K562 (cell line): ENCODE measurements at regions not wholly inside any gene's neighbourhood (a gene's known extent, or its start where the extent isn't known, plus 50 kb on each side); places are given as distances from the start of the nearest gene placed in this dataset.

Experiments used
- ATAC-seq: fragments of 200-7000 bp; cut with Tn5 transposase; 3 replicates; pipeline ENCODE4 v1.9.1; 2020; ENCODE audit warnings: moderate library complexity
- BruUV-seq: library from RNA; stranded (reverse); fragments of 400-500 nt; replicated peaks from 2 replicates; lab custom pipeline; 2021; lab: Mats Ljungman, UMichigan
- CTCF ChIA-PET: fragments of 300-600 bp; formaldehyde crosslinking; extraction: SDS; loops from one replicate; lab custom pipeline; 2021; ENCODE audit warnings: low intra/inter-chr PET ratio; lab: Yijun Ruan, JAX
- POLR2A ChIA-PET: fragments of 300-600, 350-650 bp; sonication (Branson Sonifier 250); formaldehyde crosslinking; extraction: SDS; loops from one replicate; lab custom pipeline; 2021; ENCODE audit warnings: antibody characterized with exemption, inconsistent platforms; lab: Yijun Ruan, JAX
- DNase-seq, 4 experiments: peaks; one replicate each; pipeline versions ENCODE4 v3.0.0 to v3.0.0-alpha.2; 2011 to 2018; ENCODE audit warnings: low spot score in 3 of 4, mixed read lengths in 3 of 4; ENCODE audit errors: extremely low read depth in 1 of 4
- FAIRE-seq: peaks from 2 replicates; lab custom pipeline; 2011; peaks lifted over from hg19 to GRCh38; lab: Jason Lieb, UNC
- H2AFZ ChIP-seq: 2 replicates; pipeline ENCODE4 v1.6.0; 2011; ENCODE audit warnings: low read depth, low read length, control low read depth, inconsistent platforms
- H3K27ac ChIP-seq: fragments of 200-600 bp; 3 replicates; pipeline ENCODE4 v1.8.0; 2011; ENCODE audit warnings: low read depth, mild to moderate bottlenecking, control low read depth, inconsistent platforms, low read length, moderate library complexity, mixed read lengths; ENCODE audit errors: extremely low read depth
- H3K27me3 ChIP-seq, 2 experiments: fragments of 300-600 bp in 1 of 2; 2 replicates in 1 of 2; 3 replicates in 1 of 2; pipeline versions ENCODE4 v1.6.0 to v1.8.0; 2011; ENCODE audit warnings: inconsistent platforms in 2 of 2, low read length in 2 of 2, mild to moderate bottlenecking in 1 of 2, mixed read lengths in 1 of 2, moderate library complexity in 1 of 2; ENCODE audit not compliant: control insufficient read depth in 2 of 2, insufficient read depth in 2 of 2
- H3K36me3 ChIP-seq: fragments of 300-600 bp; 3 replicates; pipeline ENCODE4 v1.8.0; 2011; ENCODE audit warnings: mild to moderate bottlenecking, low read length, inconsistent platforms; ENCODE audit not compliant: control insufficient read depth, insufficient read depth
- H3K4me1 ChIP-seq, 2 experiments: fragments of 200-600 bp in 1 of 2; replicated peaks in 1 of 2; 2 replicates in 1 of 2; 3 replicates in 1 of 2; pipeline versions ENCODE4 v1.5.1 to v1.8.0; 2011; ENCODE audit warnings: inconsistent platforms in 2 of 2, low read length in 2 of 2, mild to moderate bottlenecking in 1 of 2, mixed read lengths in 1 of 2, moderate library complexity in 1 of 2; ENCODE audit not compliant: control insufficient read depth in 2 of 2, insufficient read depth in 2 of 2
- H3K4me2 ChIP-seq: 2 replicates; pipeline ENCODE4 v1.6.1; 2011; ENCODE audit warnings: low read length, control low read depth, inconsistent platforms, mixed read lengths; ENCODE audit not compliant: insufficient read depth
- H3K4me3 ChIP-seq: fragments of 200-600 bp; sonication (generic), shearing (Covaris generic); 2 replicates; pipeline ENCODE4 v1.5.1; 2016; ENCODE audit warnings: control low read depth, inconsistent platforms
- H3K79me2 ChIP-seq: fragments of 200-600 bp; 3 replicates; pipeline ENCODE4 v1.8.0; 2011; ENCODE audit warnings: low read length, inconsistent platforms; ENCODE audit not compliant: control insufficient read depth, insufficient read depth
- H3K9ac ChIP-seq, 2 experiments: 2 replicates each; pipeline versions ENCODE4 v1.6.0 to v1.6.1; 2011; ENCODE audit warnings: low read depth in 2 of 2, low read length in 2 of 2, control low read depth in 1 of 2, inconsistent platforms in 1 of 2, mild to moderate bottlenecking in 1 of 2, mixed read lengths in 1 of 2; ENCODE audit not compliant: insufficient read depth in 1 of 2
- H3K9me1 ChIP-seq: one replicate; pipeline ENCODE4 v1.6.0; 2011; ENCODE audit warnings: inconsistent platforms, mild to moderate bottlenecking, low read length, moderate library complexity; ENCODE audit not compliant: control insufficient read depth, insufficient read depth
- H3K9me3 ChIP-seq: replicated peaks from 2 replicates; pipeline ENCODE4 v1.5.1; 2011; ENCODE audit warnings: low read depth, low read length, inconsistent platforms; ENCODE audit not compliant: control insufficient read depth, insufficient read depth
- H4K20me1 ChIP-seq: replicated peaks from 2 replicates; pipeline ENCODE4 v1.6.1; 2011; ENCODE audit warnings: low read length, inconsistent platforms, mixed read lengths; ENCODE audit not compliant: control insufficient read depth, insufficient read depth
- ETS2 ChIP-seq: IDR thresholded peaks from 2 replicates; pipeline ENCODE4 v1.6.1; 2016; ENCODE audit warnings: borderline replicate concordance, missing genetic modification characterization, mild to moderate bottlenecking, moderate library complexity, missing compliant biosample characterization; ENCODE audit not compliant: poor library complexity, severe bottlenecking
- FOXM1 ChIP-seq, 2 experiments: fragments of 450-650 bp in 1 of 2; sonication (generic) in 1 of 2; formaldehyde crosslinking in 1 of 2; IDR thresholded peaks; 2 replicates each; pipeline versions ENCODE4 v1.6.1 to v1.9.0; 2017 to 2022; ENCODE audit warnings: low read depth in 2 of 2, mild to moderate bottlenecking in 2 of 2, missing genetic modification reagents in 1 of 2, moderate library complexity in 1 of 2
- HDAC3 ChIP-seq: fragments of 450-650 bp; IDR thresholded peaks from 2 replicates; pipeline ENCODE4 v1.6.1; 2018; ENCODE audit warnings: borderline replicate concordance, mild to moderate bottlenecking, moderate library complexity; ENCODE audit not compliant: partially characterized antibody
- MTA2 ChIP-seq: fragments of 450-650 bp; IDR thresholded peaks from 2 replicates; pipeline ENCODE4 v1.6.1; 2016; ENCODE audit warnings: low read depth
- POLR3G ChIP-seq: IDR thresholded peaks from 2 replicates; pipeline ENCODE4 v1.6.1; 2011; ENCODE audit not compliant: insufficient read length, insufficient replicate concordance; ENCODE audit errors: extremely low read depth
- SIN3A ChIP-seq, 2 experiments: fragments of 150-350 bp in 1 of 2; IDR thresholded peaks; 2 replicates each; pipeline ENCODE4 v1.6.1; 2011 to 2016; ENCODE audit warnings: borderline replicate concordance in 2 of 2, low read depth in 2 of 2, low read length in 2 of 2, mild to moderate bottlenecking in 2 of 2, moderate library complexity in 2 of 2; ENCODE audit not compliant: control insufficient read depth in 1 of 2
- SMARCB1 ChIP-seq: IDR thresholded peaks from 2 replicates; pipeline ENCODE4 v1.6.1; 2011; ENCODE audit warnings: improper control_type of control experiment, low read depth; ENCODE audit not compliant: insufficient read length
- ZFP36 ChIP-seq: fragments of 150-350 bp; IDR thresholded peaks from 2 replicates; pipeline ENCODE4 v1.6.1; 2018; ENCODE audit warnings: low read length, low read depth; ENCODE audit not compliant: partially characterized antibody
- ZNF174 ChIP-seq: fragments of 250-450 bp; sonication (Bioruptor Pico); IDR thresholded peaks from 2 replicates; pipeline ENCODE4 v1.4.0; 2020; ENCODE audit warnings: mild to moderate bottlenecking
- ZNF780A ChIP-seq: fragments of 250-450 bp; sonication (Bioruptor Pico); IDR thresholded peaks from 2 replicates; pipeline ENCODE4 v1.5.0; 2021; ENCODE audit warnings: mild to moderate bottlenecking
- ZZZ3 ChIP-seq: fragments of 450-650 bp; IDR thresholded peaks from 2 replicates; pipeline ENCODE4 v1.6.1; 2016; ENCODE audit warnings: antibody characterized with exemption, mild to moderate bottlenecking, moderate library complexity
- WGBS: fragments of 100-300 bp; shearing (Covaris generic); methylation state at CpG from one replicate; pipeline ENCODE4 v1.1.6; 2016; ENCODE audit warnings: low coverage, mixed read lengths; ENCODE audit not compliant: insufficient coverage; ENCODE audit errors: missing lambda C conversion rate; 5-methylcytosine and 5-hydroxymethylcytosine counted together
- in situ Hi-C: fragments of 300-500 bp; cut with MboI; formaldehyde crosslinking; loops from 4 replicates; pipeline ENCODE4 v1.15.0; 2018; ENCODE audit warnings: inconsistent platforms, mixed read lengths
- intact Hi-C: fragments of 100-400 bp; cut with micrococcal nuclease; formaldehyde crosslinking; loops from 2 replicates; pipeline ENCODE4 v1.14.2; 2022
- TF ChIP-seq, protein P1 (sequence below): fragments of 250-450 bp; sonication (Bioruptor Pico); IDR thresholded peaks from 2 replicates; pipeline ENCODE4 v1.4.0; 2020
- TF ChIP-seq, protein P2 (sequence below), 3 experiments: fragments of 200-800 bp in 1 of 3; sonication (Bioruptor generic) in 1 of 3; sonication (generic) in 1 of 3; formaldehyde crosslinking in 1 of 3; IDR thresholded peaks; 2 replicates each; pipeline versions ENCODE4 v1.6.1 to v1.8.0; 2016 to 2022; ENCODE audit warnings: mild to moderate bottlenecking in 2 of 3, missing compliant biosample characterization in 2 of 3, missing genetic modification characterization in 2 of 3, missing genetic modification reagents in 1 of 3
- TF ChIP-seq, protein P3 (sequence below): fragments of 250-450 bp; sonication (Bioruptor Pico); IDR thresholded peaks from 2 replicates; pipeline ENCODE4 v1.8.0; 2022; ENCODE audit warnings: moderate library complexity, mild to moderate bottlenecking, inconsistent platforms
- TF ChIP-seq, protein P4 (sequence below): fragments of 450-650 bp; IDR thresholded peaks from 2 replicates; pipeline ENCODE4 v1.6.1; 2016; ENCODE audit warnings: antibody characterized with exemption

DNA sequence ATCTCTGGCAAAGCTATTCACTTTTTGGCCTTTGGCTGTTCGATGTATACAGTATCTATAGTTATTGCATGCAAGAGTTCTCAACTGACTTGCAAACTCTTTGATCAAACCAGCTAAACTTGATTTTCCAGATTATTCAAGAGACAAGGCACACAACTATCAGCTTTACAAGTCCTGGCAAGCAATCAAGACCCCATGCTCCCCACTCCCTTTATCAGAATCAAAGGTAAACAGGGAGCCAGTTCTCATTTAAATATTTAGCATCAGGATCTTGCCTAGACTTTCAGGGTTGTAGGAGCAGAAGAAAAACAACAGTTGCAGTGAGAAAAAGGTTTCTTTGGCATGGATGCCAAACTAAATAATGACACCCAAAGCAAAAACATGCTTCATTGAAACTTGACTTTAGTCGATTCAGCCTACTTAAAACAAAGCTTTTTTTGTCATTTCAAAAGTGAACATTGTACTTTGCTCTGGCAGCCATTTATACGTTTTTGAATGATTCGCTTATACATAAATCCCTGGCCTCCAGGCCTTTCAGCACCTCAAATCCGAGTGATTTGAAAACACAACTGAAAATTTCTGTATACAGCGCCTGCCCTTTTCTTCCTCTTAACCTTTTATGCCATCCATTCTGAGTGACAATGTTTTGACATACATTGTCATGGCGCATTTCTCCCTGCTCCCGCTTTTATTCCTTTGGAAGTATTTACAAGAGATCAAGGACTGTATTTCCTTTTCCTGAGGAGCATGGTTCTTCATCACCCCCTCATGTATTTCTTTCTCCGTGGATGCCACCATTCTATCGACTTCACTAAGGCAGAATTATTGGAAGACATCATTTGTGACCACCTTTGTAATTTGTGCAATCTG, 340.8 kb downstream of the KLF5 start:
- H3K36me3 ChIP-seq: no peaks in the 10 kb centered on the region
- ChIA-PET POLR2A (no interaction called here), CTCF (no interaction called here)
- H3K9ac ChIP-seq: no peak overlapping the region
- H3K27ac ChIP-seq: no peak overlapping the region
- no peak overlapping the region for H3K4me3 ChIP-seq
- FAIRE-seq (no peak), ATAC-seq (no peak), DNase-seq (no peak)
- no peaks in the 10 kb centered on the region for H3K27me3 ChIP-seq
- no peak overlapping the region for H2AFZ ChIP-seq
- no peak overlapping the region for H3K4me2 ChIP-seq
- BruUV-seq: no TSS peak
- H3K4me1 ChIP-seq: no peaks in the 10 kb centered on the region
- in situ Hi-C loops: loop anchor here (25.0 kb wide), 1 partner anchor 587 kb away; no protein-coding TSS in a partner anchor
- no peaks in the 10 kb centered on the region for H4K20me1 ChIP-seq
- 0% methylated on average over 9 of the region's 10 CpGs for WGBS
- intact Hi-C loops: no loop called here
- H3K9me3 ChIP-seq: no peaks in the 10 kb centered on the region
- no peaks in the 10 kb centered on the region for H3K79me2 ChIP-seq
- no peaks in the 10 kb centered on the region for H3K9me1 ChIP-seq
- TF ChIP-seq FOXM1 (IDR thresholded peaks at IDR 0.05; ENCODE audit: low read depth) (no peak), FOXM1 (CRISPR knock-in tag; IDR thresholded peaks at IDR 0.05; ENCODE audit: low read depth) (no peak), ZZZ3 (no peak), SMARCB1 (no peak), MTA2 (no peak), SIN3A (IDR thresholded peaks at IDR 0.05; ENCODE audit: borderline replicate concordance in 2 of 2, control insufficient read depth in 1 of 2, low read depth in 2 of 2, low read length in 2 of 2) (no peak), ZFP36 (no peak), POLR3G (no peak), HDAC3 (no peak), ETS2 (tag) (no peak), ZNF174 (CRISPR knock-in tag) (no peak), ZNF780A (no peak)
- TF ChIP-seq, protein P1, sequence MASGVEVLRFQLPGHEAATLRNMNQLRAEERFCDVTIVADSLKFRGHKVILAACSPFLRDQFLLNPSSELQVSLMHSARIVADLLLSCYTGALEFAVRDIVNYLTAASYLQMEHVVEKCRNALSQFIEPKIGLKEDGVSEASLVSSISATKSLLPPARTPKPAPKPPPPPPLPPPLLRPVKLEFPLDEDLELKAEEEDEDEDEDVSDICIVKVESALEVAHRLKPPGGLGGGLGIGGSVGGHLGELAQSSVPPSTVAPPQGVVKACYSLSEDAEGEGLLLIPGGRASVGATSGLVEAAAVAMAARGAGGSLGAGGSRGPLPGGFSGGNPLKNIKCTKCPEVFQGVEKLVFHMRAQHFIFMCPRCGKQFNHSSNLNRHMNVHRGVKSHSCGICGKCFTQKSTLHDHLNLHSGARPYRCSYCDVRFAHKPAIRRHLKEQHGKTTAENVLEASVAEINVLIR (CRISPR knock-in tag): no peak
- TF ChIP-seq, protein P2, sequence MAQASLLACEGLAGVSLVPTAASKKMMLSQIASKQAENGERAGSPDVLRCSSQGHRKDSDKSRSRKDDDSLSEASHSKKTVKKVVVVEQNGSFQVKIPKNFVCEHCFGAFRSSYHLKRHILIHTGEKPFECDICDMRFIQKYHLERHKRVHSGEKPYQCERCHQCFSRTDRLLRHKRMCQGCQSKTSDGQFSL (CRISPR knock-in tag; IDR thresholded peaks at IDR 0.05): no peak
- TF ChIP-seq, protein P2 (tag; IDR thresholded peaks at IDR 0.05): no peak
- TF ChIP-seq, protein P3, sequence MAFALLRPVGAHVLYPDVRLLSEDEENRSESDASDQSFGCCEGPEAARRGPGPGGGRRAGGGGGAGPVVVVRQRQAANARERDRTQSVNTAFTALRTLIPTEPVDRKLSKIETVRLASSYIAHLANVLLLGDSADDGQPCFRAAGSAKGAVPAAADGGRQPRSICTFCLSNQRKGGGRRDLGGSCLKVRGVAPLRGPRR: no peak
- TF ChIP-seq, protein P4, sequence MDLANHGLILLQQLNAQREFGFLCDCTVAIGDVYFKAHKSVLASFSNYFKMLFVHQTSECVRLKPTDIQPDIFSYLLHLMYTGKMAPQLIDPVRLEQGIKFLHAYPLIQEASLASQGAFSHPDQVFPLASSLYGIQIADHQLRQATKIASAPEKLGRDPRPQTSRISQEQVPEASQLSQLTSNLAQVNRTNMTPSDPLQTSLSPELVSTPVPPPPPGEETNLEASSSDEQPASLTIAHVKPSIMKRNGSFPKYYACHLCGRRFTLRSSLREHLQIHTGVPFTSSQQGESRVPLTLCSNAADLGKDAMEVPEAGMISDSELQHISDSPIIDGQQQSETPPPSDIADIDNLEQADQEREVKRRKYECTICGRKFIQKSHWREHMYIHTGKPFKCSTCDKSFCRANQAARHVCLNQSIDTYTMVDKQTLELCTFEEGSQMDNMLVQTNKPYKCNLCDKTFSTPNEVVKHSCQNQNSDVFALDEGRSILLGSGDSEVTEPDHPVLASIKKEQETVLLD: no peak
